NCI-H128 (cell line): ENCODE measurements at regions not wholly inside any gene's neighbourhood (a gene's known extent, or its start where the extent isn't known, plus 50 kb on each side); places are given as distances from the start of the nearest gene placed in this dataset.

Experiments used
- DNase-seq: peaks from one replicate; lab custom pipeline; 2025; ENCODE audit not compliant: unreplicated experiment; lab: John Stamatoyannopoulos, UW

DNA sequence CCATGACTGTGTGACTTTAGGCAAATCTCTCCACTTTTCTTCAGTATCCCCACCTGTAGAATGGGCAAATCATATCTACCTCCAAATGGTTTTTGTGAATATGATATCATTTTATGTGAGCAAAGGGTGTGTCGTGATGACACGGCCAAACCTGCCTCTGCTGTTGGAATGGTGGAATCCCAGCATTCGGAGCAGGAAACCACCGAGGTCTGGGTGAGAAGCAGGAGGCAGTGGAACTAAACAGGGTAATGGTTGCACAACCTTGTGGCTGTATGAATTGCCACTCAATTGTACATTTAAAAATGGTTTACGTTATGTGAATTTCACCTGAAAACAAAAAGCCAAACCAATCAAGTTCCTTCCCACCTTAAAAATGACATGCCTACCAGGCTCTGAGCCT lies 131.4 kb upstream of the ZMIZ1 start:
- DNase-seq, result no peak

GRCh38 chr10:78937800-78938694 lies 130.7 kb upstream of the ZMIZ1 start:
- no peak for DNase-seq

DNA sequence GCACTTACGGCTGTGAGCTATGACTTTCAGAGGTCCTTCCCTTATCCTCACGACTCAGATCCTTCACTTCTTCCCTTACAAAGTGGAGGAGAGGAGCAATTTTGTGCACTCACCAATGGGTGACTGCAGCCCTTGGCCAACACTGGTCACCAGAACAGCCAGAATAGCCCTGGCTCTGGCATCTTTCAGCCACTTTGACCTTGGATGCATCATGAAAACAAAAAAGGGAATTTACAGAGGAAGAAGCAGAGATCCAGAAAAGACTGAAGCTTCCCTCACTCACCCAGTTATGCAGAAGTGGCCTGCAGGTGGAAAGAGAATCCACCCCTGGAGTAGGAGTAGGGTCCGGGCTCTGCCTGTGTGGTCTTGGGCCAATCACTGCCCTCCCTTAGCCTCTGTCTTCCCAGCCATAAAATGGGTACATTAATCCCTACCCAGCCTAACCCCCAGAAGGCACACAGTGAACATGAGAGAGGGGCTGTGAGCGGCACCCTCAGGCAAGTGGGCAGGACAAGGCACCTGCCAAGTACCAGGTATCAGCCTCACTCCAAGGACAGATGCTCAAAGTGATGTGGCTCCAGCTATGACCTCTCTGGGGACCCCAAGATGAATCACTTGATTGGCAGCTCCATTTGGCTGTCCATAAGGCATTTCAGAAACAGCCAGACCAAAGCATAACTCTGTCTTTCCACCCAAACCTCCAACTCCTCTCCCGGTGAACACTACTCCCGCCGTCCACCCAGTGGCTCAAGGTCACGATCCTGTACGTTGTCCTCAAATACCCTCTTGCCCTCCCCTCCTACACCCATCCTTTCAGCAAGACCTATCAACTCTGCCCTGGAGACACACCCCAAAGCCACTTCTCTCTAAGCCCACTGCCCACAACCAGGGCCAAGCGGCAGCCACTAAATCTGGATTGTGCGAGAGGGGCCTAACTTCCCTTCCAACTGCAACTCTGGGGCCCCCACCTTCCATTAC lies 129.8 kb upstream of the ZMIZ1 start:
- DNase-seq, result no peak

DNA sequence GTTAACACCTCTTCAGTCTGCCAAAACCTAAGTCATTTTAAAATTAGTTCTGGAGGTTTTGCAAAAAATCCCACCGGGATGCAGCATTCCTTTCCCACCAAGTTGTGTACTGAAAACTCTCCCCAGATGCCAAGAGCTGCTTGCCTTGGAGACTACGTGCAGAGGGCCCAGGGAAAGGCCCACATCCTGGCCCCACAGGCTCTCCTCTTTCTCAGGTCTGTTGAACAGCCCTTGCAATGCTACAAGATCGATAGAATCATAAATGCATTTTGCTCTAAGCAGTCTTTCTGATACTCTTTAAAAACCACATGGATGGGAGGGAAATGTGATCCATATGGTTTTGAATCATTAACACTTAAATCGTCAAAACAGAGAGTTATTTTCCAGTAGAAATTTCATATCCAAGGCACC lies 126.7 kb upstream of the ZMIZ1 start:
- DNase-seq, result no peak

- DNase-seq, result no peak
These were observed 123.9 kb upstream of the ZMIZ1 start for GRCh38 chr10:78944723-78945312.

GRCh38 chr10:78945838-78946237 lies 122.9 kb upstream of the ZMIZ1 start:
- no peak for DNase-seq

- DNase-seq, result no peak
These were observed 121.5 kb upstream of the ZMIZ1 start for GRCh38 chr10:78947226-78947625.

GRCh38 chr10:78947733-78948132 lies 121.0 kb upstream of the ZMIZ1 start:
- no peak for DNase-seq

DNA sequence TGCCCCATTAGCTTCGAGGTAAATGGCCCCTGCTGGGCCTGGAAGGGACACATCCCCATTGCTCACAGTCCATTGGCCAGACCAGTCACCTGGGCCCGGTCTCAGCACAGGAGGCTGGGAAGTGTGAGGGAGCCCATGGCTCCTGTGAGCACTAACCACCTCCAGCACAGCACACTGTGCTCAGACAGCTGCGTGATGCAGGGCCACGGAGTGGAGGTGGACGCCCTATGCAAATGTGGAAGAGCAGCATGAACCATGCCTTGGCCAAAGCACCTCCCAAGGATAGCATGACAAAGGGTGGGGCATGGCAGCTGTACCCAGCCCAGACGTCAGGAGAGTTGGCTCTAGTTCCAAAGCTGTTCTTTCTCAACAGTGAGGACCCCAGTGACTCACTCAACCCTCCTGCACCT lies 120.1 kb upstream of the ZMIZ1 start:
- no peak for DNase-seq

- no peak for DNase-seq
These were observed 117.8 kb upstream of the ZMIZ1 start for GRCh38 chr10:78950656-78951587.

DNA sequence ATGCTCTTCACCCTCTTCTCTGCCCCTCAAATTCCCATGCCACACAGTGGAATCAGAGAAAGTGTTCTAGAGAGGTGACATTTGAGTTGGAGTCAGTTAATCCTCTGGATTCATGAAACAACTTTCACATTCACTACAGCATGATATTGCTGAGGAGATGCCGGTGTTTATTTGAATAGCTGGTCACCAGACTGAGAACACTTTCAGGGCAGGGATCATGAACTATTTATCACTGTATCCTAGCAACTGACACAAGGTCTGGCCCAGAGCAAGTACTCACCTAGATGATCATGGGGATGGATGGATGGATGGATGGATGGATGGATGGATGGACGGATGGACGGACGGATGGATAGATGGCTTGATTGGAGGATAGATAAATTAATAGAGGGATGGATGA lies 116.7 kb upstream of the ZMIZ1 start:
- DNase-seq, result no peak

DNA sequence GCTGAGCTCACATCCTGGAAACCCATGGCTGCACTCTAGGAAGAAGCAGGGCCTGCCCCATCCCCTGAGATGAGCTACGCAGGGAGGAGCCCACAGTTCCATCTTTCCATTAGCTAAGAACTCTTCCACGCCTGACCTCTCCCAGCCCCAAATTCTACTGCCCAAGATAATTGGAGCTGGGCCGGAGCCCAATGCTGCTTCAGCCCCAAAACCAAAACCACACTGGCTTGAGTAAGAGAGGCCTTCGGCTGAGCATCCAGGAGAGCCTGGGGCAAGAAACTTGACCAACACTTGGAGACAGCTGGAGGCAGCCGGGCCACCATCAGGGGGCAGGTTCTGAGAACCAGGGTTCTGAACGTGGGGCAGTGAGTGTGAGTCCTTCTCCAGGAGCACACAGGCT lies 116.1 kb upstream of the ZMIZ1 start:
- DNase-seq, result no peak

GRCh38 chr10:78953113-78953798 lies 115.5 kb upstream of the ZMIZ1 start:
- DNase-seq, result no peak

GRCh38 chr10:78953799-78954297 lies 114.9 kb upstream of the ZMIZ1 start:
- DNase-seq, result no peak

DNA sequence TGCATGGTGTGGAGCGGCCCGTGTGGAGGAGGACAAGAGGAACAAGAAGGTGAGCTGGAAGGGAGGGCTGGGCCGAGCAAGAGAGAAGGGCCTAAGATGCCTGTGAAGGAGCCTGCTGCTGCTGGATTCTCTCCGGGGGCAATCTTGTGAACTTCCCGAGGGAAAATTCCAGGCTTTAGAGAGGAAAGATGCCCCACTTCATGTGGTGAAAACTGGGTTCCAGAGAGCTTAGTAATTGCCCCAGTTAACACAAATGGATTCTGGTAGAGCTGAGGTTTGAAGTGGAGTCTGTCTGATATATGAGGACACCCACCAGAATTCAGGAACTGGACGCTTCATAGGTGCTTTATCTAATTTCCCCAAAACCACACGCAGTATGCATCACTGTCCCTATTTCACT lies 114.1 kb upstream of the ZMIZ1 start:
- DNase-seq, result no peak

- DNase-seq, result no peak
These were observed 113.6 kb upstream of the ZMIZ1 start for GRCh38 chr10:78955206-78955605.

DNA sequence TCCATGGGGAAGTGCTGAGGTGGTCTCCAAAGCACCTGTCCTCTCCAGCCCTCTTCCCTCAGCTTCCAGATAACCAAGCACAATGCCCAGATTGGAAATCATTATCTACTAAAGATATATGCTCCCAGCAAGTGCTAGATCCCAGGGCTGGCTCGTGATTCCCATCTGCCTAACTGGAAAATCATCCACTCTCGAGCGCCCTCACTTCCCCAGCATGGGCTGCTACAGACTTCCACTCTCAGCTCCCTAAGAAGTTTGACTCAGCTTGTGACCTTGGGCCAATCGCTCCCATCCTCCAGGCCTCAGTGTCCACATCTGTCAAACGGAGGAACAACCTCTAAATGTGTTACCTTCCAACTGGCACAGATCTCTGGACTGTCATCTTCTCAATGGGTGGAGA lies 112.4 kb upstream of the ZMIZ1 start:
- DNase-seq, result no peak

DNA sequence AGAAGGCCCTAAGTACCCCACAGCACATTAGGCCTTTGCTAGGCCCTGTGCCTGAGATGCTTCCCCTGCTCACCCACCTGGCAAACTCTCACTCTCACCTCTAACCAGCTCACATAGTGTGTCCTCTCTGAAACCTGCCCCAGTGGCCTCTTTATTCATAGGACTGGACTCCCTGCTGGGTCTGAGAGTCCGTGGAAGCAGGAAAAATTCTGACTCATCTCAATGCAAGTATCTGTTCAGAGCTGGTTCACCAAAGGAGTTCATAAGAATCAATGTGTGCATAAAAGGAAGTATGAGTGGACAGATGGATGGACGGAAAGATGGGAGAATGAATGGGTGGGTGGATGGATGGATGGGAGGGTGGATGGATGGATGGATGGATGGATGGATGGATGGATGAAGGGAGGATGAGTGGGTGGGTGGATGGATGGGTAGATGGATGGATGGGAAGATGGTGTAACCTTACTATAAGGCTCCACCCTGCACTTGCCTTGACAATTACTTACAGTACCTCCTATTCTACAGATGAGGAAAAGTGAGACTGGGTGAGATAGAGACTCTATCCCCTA lies 111.2 kb upstream of the ZMIZ1 start:
- DNase-seq, result no peak

DNA sequence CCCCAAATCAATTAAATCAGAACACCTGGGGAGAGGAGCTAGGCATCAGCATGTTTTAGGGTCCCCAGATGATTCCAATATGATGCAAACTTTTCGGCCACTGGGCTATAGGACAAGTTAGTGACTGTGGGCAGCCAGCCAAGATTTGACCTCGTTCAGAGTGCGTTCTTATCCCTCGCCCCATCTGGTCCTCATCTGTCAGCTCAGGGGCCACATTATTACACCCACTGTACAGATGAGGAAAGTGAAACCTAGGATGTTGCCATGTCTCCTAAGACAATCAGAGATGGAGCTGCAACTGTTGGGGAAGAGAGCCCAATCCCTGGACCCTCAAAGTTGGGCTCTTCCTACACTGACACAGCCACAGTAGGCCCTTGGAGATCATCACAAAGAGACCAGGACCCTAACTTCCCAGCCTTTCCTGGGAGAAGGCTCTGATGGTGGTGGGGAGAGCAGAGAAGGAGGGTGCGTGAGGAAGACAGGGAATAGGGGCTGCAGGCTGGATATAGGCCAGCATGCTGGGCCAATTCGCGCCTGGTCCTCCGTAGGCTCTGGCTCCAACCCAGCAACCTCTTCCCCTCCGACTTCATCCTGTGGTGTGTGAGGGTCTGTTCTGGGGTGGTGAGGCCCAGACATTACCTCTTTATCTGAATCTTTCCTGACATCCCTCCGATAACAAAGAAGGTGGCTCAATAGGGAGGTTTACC lies 109.4 kb upstream of the ZMIZ1 start:
- no peak for DNase-seq
